Activated naive CD4-positive, alpha-beta T cell treated with anti-CD3 and anti-CD28 coated beads, Interleukin-2, amount 50 U/mL, for 24 hours (primary cell): ENCODE measurements at regions not wholly inside any gene's neighbourhood (a gene's known extent, or its start where the extent isn't known, plus 50 kb on each side); places are given as distances from the start of the nearest gene placed in this dataset.

Experiments
- H3K27ac Mint-ChIP-seq: one replicate; pipeline ENCODE4 v1.8.0; 2021; ENCODE audit warnings: mild to moderate bottlenecking, mixed read lengths
- H3K27me3 Mint-ChIP-seq: one replicate; pipeline ENCODE4 v1.8.0; 2021; ENCODE audit warnings: mixed read lengths
- H3K36me3 Mint-ChIP-seq: one replicate; pipeline ENCODE4 v1.8.0; 2021; ENCODE audit warnings: mixed read lengths
- H3K4me1 Mint-ChIP-seq: one replicate; pipeline ENCODE4 v1.8.0; 2021; ENCODE audit warnings: mixed read lengths
- H3K4me3 Mint-ChIP-seq: one replicate; pipeline ENCODE4 v1.8.0; 2021; ENCODE audit warnings: mild to moderate bottlenecking, mixed read lengths
- H3K9me3 Mint-ChIP-seq: one replicate; pipeline ENCODE4 v1.8.0; 2021; ENCODE audit warnings: mixed read lengths

DNA sequence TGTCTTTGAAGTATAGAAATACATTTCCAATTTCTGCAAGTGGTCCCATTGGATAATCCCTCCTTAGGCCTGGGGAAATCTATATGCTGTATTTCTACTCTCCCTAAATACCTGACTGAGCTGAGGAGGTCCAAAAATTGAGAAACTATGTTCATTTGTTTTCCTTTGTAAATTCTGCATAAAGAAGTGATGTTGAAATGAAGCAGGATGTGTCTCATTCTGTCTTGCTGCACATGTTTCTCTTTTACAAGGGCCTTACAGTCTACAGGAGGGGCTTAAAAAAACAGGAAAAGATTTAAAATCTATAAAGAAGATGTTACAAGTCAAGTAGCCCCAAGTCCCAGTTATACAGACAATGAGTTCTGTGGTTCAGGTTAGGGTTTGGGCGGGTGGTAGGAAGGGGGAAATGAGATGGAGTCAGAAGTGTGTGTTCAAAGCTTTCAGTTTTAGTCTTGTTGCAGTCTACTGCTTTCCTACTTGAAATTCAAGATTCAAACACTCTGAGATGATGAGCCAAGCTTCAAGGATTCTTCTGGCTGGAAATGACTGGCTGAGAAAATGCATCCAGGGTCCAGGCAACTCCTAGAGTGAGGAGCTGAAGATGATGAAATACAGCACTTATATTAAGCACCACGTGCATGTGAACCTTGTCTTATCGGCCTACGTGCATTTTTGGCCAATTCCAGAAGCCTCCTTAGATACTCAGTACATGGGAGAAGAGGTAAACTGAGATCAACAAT lies 146.3 kb upstream of the CELF4 start:
- H3K4me3 Mint-ChIP-seq: no peak overlapping the region
- H3K36me3 Mint-ChIP-seq: no peaks in the 10 kb centered on the region
- no peaks in the 10 kb centered on the region for H3K27me3 Mint-ChIP-seq
- no peaks in the 10 kb centered on the region for H3K4me1 Mint-ChIP-seq
- no peak overlapping the region for H3K27ac Mint-ChIP-seq
- H3K9me3 Mint-ChIP-seq: no peaks in the 10 kb centered on the region

DNA sequence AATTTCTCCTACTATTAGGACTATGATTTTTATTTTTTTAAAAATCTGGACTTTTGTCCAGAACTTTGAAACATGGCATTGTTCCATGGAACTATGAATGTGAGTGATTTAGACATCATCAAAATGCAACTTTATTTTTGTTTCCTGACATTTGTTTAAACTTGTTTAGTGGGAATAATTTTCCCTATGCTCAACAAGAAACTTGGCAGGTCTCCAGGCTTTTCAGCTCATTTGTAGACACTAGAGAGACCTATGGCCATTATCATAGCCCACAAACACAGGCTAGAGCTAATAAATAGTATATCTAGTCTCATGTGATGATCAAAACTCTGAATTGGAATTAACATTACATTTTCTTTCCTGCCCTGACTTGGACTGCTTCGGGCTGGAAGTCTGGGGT lies 145.1 kb upstream of the CELF4 start:
- Mint-ChIP-seq H3K27ac (no peak overlapping the region), H3K4me3 (no peak overlapping the region), H3K27me3 (no peaks in the 10 kb centered on the region), H3K9me3 (no peaks in the 10 kb centered on the region), H3K36me3 (no peaks in the 10 kb centered on the region), H3K4me1 (no peaks in the 10 kb centered on the region)

DNA sequence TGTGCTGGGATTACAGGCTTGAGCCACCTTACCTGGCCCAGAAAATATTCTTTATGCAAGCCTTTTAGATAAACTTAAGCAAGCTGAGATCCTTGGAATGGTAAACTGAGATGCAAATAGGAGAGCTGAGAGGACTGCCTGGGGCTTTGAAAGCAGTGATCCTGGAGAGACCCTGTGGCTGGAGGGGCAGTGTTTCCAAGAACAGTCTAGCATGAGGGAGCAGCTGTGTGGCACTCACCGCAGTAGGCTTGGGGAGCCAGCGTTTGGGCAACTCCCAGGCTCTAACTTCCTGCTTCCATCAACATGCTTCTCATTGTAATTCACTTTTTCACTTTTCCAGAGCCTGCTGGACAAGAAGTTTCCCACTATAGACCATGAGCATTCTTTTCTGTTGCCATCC lies 144.1 kb upstream of the CELF4 start:
- no peaks in the 10 kb centered on the region for H3K27me3 Mint-ChIP-seq
- no peaks in the 10 kb centered on the region for H3K36me3 Mint-ChIP-seq
- H3K27ac Mint-ChIP-seq: no peak overlapping the region
- no peaks in the 10 kb centered on the region for H3K4me1 Mint-ChIP-seq
- H3K9me3 Mint-ChIP-seq: no peaks in the 10 kb centered on the region
- H3K4me3 Mint-ChIP-seq: no peak overlapping the region

DNA sequence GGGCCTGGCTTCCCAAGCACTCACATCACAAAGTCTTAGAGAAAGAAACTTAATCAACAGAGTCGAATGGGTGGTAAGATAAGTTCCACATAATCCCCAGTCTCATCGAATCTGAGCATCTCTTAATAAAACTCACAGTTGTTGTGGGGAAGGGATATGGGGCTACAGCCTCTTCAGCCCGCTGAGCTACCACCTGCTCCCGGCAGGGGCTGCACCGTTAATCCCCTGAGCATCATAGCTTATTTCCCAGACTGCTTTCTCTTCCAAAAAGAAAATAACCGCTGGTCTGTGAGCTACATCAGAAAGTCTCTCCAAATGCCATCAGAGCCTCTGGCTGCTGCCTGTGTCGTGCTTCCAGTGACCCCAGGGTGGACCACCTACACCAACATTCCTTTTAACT lies 139.4 kb upstream of the CELF4 start:
- Mint-ChIP-seq H3K27me3 (no peaks in the 10 kb centered on the region), H3K36me3 (no peaks in the 10 kb centered on the region), H3K27ac (no peak overlapping the region), H3K4me1 (no peaks in the 10 kb centered on the region), H3K9me3 (no peaks in the 10 kb centered on the region), H3K4me3 (no peak overlapping the region)

DNA sequence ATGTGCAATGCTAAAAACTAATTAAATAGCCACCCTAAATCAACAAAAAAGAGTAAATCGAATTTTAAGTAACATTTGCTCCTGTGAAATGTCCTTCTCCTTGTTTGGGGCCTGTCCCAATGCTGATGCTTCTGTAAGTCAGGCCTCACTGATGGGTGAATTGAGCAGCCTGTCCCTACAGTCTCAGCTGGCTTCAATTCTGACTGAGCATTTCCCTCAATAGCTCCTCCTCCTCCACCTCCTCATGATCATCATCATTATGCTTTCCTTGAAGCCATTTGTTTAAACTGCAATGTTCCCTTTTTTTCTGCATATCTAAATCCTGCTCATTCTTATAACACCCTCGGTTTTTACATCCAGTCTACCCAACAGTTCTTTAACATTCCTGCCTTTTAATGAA lies 137.2 kb upstream of the CELF4 start:
- no peaks in the 10 kb centered on the region for H3K4me1 Mint-ChIP-seq
- H3K27ac Mint-ChIP-seq: no peak overlapping the region
- H3K36me3 Mint-ChIP-seq: no peaks in the 10 kb centered on the region
- H3K4me3 Mint-ChIP-seq: no peak overlapping the region
- H3K27me3 Mint-ChIP-seq: no peaks in the 10 kb centered on the region
- H3K9me3 Mint-ChIP-seq: no peaks in the 10 kb centered on the region

DNA sequence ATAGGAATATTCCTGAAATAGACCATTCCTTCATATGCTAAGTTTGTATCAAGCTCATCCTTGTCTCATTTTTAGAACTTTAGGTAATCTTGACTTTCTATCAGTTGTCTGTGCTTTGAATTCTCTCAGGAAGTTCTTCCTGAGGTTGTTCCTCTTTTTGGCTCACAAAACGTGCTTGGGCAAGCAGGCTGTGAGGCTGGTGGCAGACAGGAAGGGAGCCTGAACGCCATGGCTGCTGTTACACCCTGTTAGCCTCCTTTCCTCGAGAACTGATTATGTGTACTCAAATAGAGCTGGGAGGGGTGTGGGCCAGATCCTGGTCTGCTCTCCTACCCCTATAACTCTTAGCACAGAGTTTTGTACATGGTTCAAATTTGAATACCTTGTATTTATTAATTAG lies 136.4 kb upstream of the CELF4 start:
- no peaks in the 10 kb centered on the region for H3K27me3 Mint-ChIP-seq
- no peak overlapping the region for H3K4me3 Mint-ChIP-seq
- H3K9me3 Mint-ChIP-seq: no peaks in the 10 kb centered on the region
- no peak overlapping the region for H3K27ac Mint-ChIP-seq
- H3K4me1 Mint-ChIP-seq: no peaks in the 10 kb centered on the region
- H3K36me3 Mint-ChIP-seq: no peaks in the 10 kb centered on the region

DNA sequence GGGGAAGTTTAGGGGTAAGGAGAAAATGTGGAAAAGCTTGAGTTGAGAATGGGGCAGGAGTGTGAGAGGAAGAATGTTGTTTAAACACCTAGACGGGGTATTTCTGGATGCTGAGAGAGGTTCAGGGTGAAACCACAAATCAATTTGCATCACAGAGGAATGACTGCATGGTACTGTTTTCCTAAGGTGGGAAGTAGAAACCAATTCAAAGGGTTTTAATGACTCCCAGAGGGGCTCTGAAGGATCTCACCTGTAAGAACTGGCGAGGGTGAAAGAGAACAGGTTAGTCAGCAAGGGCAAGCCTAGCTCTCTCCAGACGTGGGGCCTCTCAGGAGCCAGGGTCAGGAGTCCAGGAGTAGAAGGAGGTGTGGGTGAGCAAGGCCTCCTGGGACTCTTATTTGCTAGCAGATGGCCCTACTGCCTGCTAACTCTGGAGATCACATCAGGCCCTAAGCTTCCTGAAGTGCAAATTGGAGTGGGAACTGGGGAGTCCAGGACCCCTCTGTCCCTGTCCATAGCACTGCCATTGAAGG lies 133.0 kb upstream of the CELF4 start:
- no peaks in the 10 kb centered on the region for H3K36me3 Mint-ChIP-seq
- H3K27ac Mint-ChIP-seq: no peak overlapping the region
- no peaks in the 10 kb centered on the region for H3K4me1 Mint-ChIP-seq
- no peaks in the 10 kb centered on the region for H3K9me3 Mint-ChIP-seq
- H3K27me3 Mint-ChIP-seq: no peaks in the 10 kb centered on the region
- no peak overlapping the region for H3K4me3 Mint-ChIP-seq

DNA sequence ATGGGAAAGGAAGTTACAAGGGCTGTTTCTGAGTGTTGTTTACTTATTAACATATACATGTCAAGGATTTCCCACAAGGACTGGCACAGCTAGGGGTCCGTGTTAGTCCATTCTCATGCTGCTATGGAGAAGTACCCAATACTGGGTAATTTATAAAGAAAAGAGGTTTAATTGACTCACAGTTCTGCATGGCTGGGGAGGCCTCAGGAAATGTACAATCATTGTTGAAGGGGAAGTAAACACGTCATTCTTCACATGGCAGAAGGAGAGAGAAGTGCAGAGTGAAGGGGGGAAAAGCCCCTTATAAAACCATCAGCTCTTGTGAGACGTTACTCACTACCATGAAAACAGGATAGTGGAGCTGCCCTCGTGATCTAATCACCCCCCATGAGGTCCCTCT lies 128.9 kb upstream of the CELF4 start:
- no peaks in the 10 kb centered on the region for H3K4me1 Mint-ChIP-seq
- no peaks in the 10 kb centered on the region for H3K9me3 Mint-ChIP-seq
- no peak overlapping the region for H3K27ac Mint-ChIP-seq
- no peaks in the 10 kb centered on the region for H3K36me3 Mint-ChIP-seq
- no peak overlapping the region for H3K4me3 Mint-ChIP-seq
- H3K27me3 Mint-ChIP-seq: no peaks in the 10 kb centered on the region

DNA sequence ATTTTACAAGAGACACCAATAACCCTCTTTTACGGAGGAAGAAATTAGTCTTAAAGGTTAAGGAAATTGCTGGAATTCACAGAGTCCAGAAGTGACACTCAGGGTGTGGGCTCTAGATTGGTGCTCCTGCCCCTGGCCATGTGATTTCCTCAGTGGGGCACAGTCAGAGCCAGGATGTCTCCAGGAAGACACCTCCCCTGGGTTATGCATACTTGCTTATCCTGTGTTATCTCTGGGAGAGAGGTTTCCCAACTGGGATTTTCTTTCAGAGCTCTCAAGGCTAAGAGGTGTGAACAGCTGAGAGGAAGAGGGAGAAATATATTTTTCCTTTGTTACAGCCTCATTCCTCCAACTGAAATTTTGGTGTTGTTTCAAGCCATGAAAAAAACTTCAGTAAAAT lies 125.6 kb upstream of the CELF4 start:
- no peak overlapping the region for H3K27ac Mint-ChIP-seq
- peaks cover 2% of the 10 kb centered on the region for H3K27me3 Mint-ChIP-seq
- no peaks in the 10 kb centered on the region for H3K9me3 Mint-ChIP-seq
- H3K36me3 Mint-ChIP-seq: no peaks in the 10 kb centered on the region
- H3K4me3 Mint-ChIP-seq: no peak overlapping the region
- no peaks in the 10 kb centered on the region for H3K4me1 Mint-ChIP-seq

DNA sequence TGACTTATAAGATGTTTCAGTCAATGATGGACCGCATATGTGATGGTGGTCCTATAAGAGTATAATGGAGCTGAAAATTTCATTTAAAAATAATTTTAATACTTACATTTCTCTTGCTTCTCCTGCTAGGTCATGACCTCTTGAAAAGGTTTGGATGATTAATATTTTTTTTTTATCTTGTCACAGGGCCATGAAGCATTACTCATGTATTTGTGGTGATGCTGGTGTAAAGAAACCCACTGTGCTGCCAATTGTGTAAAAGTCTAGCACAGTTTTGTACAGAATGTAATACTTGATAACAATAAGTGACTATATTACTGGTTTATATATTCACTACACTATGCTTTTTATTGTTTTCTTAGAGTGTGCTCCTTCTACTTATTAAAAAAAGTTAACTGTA lies 124.2 kb upstream of the CELF4 start:
- H3K9me3 Mint-ChIP-seq: no peaks in the 10 kb centered on the region
- no peak overlapping the region for H3K4me3 Mint-ChIP-seq
- H3K36me3 Mint-ChIP-seq: no peaks in the 10 kb centered on the region

DNA sequence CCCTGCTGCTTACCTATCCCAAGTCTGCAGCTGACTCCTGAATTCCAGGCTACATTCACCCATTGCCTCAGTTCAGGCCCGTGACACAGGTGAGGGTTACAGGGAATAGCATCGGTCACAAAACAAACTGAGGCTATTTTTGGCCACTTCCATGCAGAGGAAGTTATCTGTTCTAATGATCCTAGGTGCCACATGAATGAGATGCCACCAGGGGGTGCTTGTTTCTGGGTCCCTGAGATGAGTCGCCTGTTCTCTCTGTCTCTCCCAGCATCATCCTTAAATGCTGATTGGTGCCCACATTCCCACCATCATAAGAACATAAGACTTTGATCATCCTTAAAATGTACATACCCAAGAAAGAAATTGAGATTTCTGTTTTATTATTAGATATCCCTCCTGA lies 119.0 kb upstream of the CELF4 start:
- Mint-ChIP-seq H3K27ac (no peak overlapping the region), H3K36me3 (no peaks in the 10 kb centered on the region), H3K27me3 (peaks cover 2% of the 10 kb centered on the region), H3K4me3 (no peak overlapping the region), H3K4me1 (no peaks in the 10 kb centered on the region), H3K9me3 (no peaks in the 10 kb centered on the region)

More for the DNA sequence above, 124.2 kb upstream of the CELF4 start:
- Mint-ChIP-seq H3K27me3 (peaks cover 2% of the 10 kb centered on the region), H3K27ac (no peak overlapping the region), H3K4me1 (no peaks in the 10 kb centered on the region)

DNA sequence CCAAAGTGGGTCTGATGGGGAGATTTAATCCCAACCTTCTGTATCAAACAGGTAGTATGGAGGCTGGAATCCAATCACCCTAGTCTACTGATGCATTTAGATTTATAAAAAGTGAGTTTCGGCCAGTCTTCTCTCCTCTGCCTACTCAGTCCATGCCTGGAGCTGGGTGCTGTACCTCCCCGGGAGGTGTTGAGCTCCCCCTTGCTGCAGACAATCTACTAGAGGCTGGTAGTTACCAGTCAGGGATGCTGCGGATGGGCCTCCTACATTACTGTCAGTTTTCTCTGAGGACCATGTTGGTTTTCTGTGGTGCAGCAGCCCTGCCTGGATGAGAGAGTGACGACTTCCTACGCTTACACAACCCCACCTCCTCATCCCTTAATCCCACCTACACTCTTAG lies 118.6 kb upstream of the CELF4 start:
- peaks cover 2% of the 10 kb centered on the region for H3K27me3 Mint-ChIP-seq
- no peak overlapping the region for H3K27ac Mint-ChIP-seq
- H3K4me3 Mint-ChIP-seq: no peak overlapping the region
- H3K9me3 Mint-ChIP-seq: no peaks in the 10 kb centered on the region
- H3K36me3 Mint-ChIP-seq: no peaks in the 10 kb centered on the region
- H3K4me1 Mint-ChIP-seq: no peaks in the 10 kb centered on the region

DNA sequence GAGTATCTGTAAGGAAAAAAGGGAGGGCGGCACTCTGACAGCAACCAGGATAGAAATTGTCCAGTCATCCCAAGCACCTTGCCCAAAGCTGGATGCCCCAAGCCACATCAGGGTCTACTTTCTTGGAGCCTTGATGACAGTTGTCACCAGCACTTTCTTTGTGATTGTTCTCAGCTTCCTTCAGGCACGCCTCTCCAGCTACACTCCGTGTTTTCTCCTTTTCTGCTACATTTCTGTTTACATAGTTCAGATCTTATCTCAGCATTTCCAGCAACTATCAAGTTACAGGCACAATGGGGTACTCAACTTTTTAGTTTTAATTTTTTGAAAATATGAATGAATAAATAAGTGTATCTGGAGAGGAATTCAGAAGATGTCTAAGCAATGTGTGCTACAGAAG lies 115.3 kb upstream of the CELF4 start:
- Mint-ChIP-seq H3K9me3 (no peaks in the 10 kb centered on the region), H3K27me3 (no peaks in the 10 kb centered on the region), H3K4me1 (no peaks in the 10 kb centered on the region), H3K4me3 (no peak overlapping the region), H3K27ac (no peak overlapping the region), H3K36me3 (no peaks in the 10 kb centered on the region)

DNA sequence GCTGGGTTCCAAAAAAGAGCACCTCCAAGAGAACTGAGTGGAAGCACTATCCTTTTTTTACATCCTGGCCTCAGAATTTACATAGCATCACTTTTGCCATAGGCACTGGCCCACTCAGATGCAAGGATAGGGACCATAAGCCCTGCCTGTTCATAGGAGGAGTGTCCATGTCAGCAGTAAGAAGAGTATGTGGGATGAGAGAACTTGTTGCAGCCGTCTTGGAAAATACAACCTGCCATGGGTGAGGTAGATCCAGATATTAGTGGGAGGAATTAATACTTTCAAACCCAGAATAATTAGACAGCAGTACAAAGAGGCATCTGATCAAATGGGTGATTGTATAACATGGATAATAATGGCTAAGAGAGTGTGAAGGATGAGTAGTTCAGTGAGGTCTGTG lies 110.7 kb upstream of the CELF4 start:
- Mint-ChIP-seq H3K4me1 (no peaks in the 10 kb centered on the region), H3K27me3 (no peaks in the 10 kb centered on the region), H3K4me3 (no peak overlapping the region), H3K36me3 (no peaks in the 10 kb centered on the region), H3K9me3 (no peaks in the 10 kb centered on the region), H3K27ac (no peak overlapping the region)

DNA sequence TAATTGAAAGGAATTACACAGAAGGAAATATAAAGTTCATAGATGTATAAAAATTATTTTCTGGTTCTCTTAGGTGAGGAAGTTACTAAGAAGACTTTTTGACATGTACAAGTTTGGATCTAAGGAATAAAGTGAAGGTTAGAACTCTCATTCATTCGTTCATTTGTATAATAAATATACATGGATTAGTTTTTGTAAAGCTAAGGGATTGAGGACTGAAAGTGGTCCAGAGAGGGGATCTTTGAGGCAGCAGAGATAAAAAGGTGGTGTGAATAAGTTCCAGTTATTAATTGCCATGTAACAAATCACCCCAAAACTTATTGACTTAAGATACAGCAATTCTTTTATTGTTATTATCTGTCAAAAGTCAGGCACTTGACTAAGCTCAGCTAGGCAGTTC lies 110.1 kb upstream of the CELF4 start:
- Mint-ChIP-seq H3K27me3 (no peaks in the 10 kb centered on the region), H3K36me3 (no peaks in the 10 kb centered on the region), H3K9me3 (no peaks in the 10 kb centered on the region), H3K4me3 (no peak overlapping the region), H3K4me1 (no peaks in the 10 kb centered on the region), H3K27ac (no peak overlapping the region)

DNA sequence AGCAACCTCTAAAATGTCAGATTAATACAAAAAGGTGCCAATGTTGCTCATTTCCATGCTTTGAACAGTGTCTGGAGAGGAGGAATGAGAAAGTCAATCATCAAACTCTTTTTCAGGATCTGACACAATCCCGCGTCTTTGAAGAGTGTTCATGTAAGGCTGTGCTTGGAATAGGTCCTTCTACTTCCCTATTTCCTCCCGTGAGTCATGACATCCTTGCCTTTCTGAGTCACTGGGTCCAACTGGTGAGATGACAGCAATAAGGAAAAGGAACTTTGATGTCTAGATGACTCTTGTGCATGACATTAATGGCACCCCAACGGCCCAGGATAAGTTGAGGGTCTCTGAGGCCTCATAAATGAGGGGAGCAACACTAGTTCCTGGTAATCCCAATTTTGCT lies 109.0 kb upstream of the CELF4 start:
- Mint-ChIP-seq H3K27me3 (no peaks in the 10 kb centered on the region), H3K36me3 (no peaks in the 10 kb centered on the region), H3K9me3 (no peaks in the 10 kb centered on the region), H3K27ac (no peak overlapping the region), H3K4me3 (no peak overlapping the region), H3K4me1 (no peaks in the 10 kb centered on the region)

DNA sequence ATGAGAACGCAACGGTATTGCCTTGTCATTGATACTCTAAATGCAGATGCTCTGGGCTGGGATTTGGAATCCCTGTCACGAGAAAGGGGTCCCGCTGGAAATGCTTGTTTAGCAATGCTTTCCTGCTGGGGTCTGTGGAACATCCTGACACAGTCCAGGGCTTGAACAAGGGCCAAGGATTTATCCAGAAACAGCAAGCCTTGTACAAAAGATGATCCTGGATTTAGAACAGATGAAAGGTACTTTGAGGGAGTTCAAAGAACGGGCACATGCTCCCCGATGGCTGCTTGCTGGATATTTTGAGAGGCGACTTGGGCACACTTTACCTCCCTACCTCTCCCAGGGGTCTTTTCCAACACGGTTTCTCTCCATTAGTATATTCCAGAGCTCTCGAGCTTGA lies 108.1 kb upstream of the CELF4 start:
- Mint-ChIP-seq H3K4me1 (no peaks in the 10 kb centered on the region), H3K27me3 (no peaks in the 10 kb centered on the region), H3K36me3 (no peaks in the 10 kb centered on the region), H3K9me3 (no peaks in the 10 kb centered on the region), H3K4me3 (no peak overlapping the region), H3K27ac (no peak overlapping the region)
